ENCODE measurements at regions not wholly inside any gene's neighbourhood (a gene's known extent, or its start where the extent isn't known, plus 50 kb on each side); places are given as distances from the start of the nearest gene placed in this dataset.

- TF ChIP-seq CTCF (IDR thresholded peaks at IDR 0.05; ENCODE audit: insufficient read depth, low read length, poor library complexity, severe bottlenecking) (no peak), EZH2phosphoT487 (conservative IDR thresholded peaks at IDR 0.05; ENCODE audit: low read length) (no peak)
Observed at GRCh38 chr3:168997488-168997887, 666.0 kb downstream of the MECOM start.
